ENCODE measurements at regions not wholly inside any gene's neighbourhood (a gene's known extent, or its start where the extent isn't known, plus 50 kb on each side); places are given as distances from the start of the nearest gene placed in this dataset.

- no peak for TF ChIP-seq EZH2 (IDR thresholded peaks at IDR 0.05; ENCODE audit: borderline replicate concordance, low read depth, low read length, severe bottlenecking)
- no peak for TF ChIP-seq CTCF (IDR thresholded peaks at IDR 0.05; ENCODE audit: extremely low read depth in 1 of 2, insufficient read depth in 1 of 2, low read depth in 1 of 2, low read length in 2 of 2)
- TF ChIP-seq MAX (IDR thresholded peaks at IDR 0.05; ENCODE audit: insufficient read depth, insufficient read length) = no peak
- TF ChIP-seq FOS (IDR thresholded peaks at IDR 0.05; ENCODE audit: borderline replicate concordance, insufficient read depth, low read length) = no peak
- no peak for TF ChIP-seq POLR2A (IDR thresholded peaks at IDR 0.05; ENCODE audit: low read depth, low read length)
- no peak for TF ChIP-seq JUN (IDR thresholded peaks at IDR 0.05; ENCODE audit: borderline replicate concordance, insufficient read depth, insufficient read length, low read depth)
- TF ChIP-seq POLR2AphosphoS5 (IDR thresholded peaks at IDR 0.05; ENCODE audit: insufficient read depth, low read depth, low read length) = no peak
Observed at GRCh38 chr16:25395528-25395927, 137.9 kb upstream of the ZKSCAN2 start.
